Stimulated activated CD4-positive, alpha-beta T cell treated with anti-CD3 and anti-CD28 coated beads, Interleukin-12 subunit alpha, Interleukin-12 subunit beta, amount 100 ng/mL, for 4 hours (primary cell): ENCODE measurements at regions not wholly inside any gene's neighbourhood (a gene's known extent, or its start where the extent isn't known, plus 50 kb on each side); places are given as distances from the start of the nearest gene placed in this dataset.

Experiments used
- DNase-seq: peaks from one replicate; pipeline ENCODE4 v3.0.0-alpha.2; 2020

DNA sequence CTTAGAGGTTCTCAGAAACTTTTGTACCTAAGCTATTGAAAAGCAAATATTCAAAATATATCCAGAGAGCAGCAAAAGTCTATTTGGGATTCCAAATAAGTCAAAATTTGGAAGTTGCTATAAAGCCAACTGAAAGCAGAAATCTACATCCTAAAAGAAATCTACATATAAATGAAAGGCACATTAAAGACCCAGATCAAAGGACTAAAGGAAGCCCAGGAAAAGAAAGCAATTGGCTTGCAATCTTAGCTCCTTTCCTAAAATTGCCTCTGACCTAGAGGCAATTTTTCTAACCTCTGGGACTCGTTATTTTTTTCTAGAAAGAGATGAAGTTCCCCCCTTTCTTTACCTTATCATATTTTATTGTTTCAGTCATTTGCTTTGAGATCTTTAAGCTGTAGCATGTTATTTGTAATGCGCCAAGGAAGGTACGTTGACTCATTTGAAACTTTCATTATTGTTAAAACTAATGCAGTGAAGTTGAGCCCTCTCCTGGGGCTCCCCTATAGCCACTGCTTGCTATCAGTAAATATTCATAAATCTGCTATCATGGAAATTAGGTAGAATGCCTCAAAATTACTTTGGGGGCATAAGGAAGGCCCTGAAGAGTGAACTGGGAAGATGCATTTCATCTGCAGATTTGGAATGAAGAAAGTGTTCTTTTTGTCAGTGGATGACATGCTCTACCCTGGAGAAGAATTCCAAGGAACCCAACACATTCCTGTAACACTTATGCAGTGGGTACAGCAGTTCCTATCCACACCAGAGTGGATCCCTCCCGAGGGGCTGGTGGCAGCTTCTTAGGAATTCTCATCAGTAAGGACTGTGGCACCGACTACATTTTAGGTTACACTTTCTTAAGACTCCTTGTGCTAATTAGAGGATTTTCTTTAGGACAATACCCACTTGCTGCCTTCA lies 177.8 kb upstream of the IGFBP7 start:
- no peak for DNase-seq

DNA sequence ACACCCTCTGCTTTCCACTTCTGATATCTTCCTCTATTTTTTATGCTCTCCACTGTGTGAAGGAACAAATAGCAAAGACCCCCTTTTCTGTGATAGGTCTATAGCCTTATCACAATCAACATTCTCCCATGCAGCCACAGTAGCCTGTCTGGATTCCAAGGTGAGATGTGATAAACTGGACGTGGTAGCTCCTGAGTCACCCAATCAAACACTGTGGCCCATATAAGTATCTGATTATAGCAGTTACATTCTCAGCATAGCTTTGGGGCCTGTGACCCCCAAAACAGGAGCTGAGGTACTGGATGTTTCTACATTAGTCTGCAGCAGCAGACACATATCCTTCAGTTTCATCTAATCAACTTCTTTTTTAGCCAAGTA lies 172.7 kb upstream of the IGFBP7 start:
- no peak for DNase-seq

GRCh38 chr4:57280481-57280880 lies 170.3 kb upstream of the IGFBP7 start:
- DNase-seq = no peak

- no peak for DNase-seq
Observed at GRCh38 chr4:57278780-57279179, 168.6 kb upstream of the IGFBP7 start.

GRCh38 chr4:57274082-57274481 lies 163.9 kb upstream of the IGFBP7 start:
- no peak for DNase-seq

DNA sequence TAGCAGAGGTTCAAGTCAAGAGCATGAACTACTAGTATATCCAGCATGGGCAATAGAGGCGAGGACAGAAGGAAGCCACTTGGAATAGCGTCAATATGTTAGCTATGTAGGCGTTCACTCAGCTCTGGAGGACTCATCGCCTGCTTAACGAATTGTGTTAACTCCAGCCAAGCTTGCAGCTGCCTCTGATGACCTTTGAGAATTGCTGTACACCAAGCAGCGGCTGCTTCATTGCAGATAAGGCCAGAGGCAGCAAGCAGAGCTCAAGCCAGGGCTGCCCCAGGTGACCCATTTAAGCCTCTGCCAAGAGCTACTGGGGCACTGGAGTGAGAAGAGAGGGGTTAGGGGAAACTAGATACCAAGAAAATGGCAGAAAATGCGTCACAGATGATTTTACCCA lies 160.2 kb upstream of the IGFBP7 start:
- no peak for DNase-seq

GRCh38 chr4:57265831-57266582 lies 155.8 kb upstream of the IGFBP7 start:
- DNase-seq = no peak

DNA sequence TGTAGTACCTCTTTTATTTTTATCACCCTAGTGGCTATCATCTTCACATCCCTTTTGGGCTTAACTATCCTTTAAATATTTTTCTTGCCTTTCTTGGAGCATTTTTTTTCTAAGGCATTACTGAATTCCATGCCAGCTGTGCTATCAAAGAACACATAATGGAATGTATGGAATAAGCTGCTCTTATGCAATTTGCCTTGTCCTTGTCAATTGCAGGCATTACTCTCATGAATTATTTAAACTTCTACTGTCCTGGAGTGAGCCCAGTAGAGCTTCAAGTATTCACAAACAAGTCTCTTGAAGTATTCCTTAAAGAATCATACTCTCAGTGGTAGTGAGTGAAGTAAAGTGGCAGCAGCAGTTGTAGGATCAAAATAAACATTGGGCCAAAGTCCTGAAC lies 144.6 kb upstream of the IGFBP7 start:
- DNase-seq = no peak

GRCh38 chr4:57249083-57249482 lies 138.9 kb upstream of the IGFBP7 start:
- no peak for DNase-seq

DNA sequence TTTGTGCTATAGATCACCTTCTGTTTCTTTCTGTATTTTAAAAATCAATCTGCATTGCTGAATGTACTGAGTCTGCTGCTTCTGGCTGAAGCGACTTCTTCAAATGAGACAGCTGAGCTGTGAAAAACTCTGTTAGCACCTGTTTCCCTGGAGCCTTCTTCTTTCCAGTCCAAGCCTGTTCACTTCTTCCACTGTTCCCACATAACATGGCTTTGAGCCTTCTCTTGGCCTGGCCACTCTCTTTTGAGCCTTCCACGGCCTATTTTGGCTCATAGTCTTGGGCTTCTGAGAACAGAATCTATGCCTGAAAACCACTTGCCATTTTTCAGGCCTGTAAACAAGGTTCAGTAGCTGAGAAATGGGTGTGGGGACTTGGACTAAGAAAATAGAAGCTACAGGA lies 132.9 kb upstream of the IGFBP7 start:
- no peak for DNase-seq

DNA sequence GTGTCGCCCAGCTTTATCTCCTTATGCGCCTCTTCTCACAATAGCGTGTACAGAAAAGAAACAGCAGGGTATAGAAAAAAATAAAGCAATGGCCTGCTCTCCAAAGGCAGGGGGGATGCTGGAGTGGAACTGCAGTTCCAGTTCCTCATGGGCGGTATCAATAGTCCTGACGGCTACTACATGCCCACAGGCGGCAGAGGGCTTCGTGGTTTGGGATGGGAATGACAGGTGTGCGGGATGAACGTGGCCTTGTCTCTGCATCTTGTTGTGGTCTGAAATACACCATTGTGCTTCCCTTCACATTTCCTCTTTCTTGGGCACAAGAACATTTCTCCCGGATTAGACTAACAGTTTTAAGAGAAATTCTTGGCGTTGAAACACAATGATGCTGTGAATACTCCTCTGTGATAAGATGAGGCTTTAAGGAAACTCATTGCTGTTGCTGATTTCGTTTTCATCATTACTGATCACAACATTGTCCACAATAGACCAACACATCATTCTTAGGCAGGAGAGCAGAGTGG lies 124.1 kb upstream of the IGFBP7 start:
- no peak for DNase-seq

GRCh38 chr4:57233386-57233785 lies 123.2 kb upstream of the IGFBP7 start:
- no peak for DNase-seq

GRCh38 chr4:57231781-57232180 lies 121.6 kb upstream of the IGFBP7 start:
- no peak for DNase-seq

DNA sequence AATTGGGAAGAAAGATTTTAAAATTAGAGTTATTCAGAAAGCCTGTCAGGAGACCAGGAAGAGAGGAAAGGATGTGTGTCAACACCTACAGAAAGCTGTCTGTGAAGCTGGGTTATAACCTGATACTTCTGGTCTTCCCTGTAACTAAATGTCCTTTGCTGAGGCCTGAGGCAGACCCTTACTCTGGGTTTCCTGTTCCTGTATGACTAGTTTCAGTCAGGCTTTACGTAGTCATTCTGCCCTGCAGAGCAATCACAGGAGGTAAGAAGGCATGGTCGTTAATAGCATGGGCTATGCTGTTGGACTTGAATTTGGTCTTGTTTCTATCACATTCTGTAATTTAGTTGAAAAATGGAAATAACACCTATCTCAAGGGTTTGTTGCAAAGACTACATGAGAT lies 110.5 kb upstream of the IGFBP7 start:
- no peak for DNase-seq

DNA sequence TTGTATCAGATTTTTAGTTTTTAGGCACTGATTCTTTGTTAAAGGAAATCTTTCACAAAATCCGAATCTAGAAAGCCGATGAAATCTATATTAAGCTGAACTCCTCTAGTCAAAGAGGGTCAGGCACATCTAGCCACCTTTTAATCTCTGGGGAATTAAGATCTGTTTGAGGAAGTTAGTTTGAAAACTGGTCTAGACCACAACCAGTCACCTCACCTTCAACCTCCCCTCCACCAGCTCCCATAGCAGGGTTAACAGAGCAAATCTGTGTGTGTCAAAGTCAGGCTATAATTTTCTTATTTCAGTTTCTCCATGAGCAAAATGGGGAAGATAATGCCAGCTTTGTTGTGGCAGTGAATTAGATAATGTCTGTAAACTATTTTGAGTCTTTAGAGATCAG lies 110.0 kb upstream of the IGFBP7 start:
- no peak for DNase-seq

- DNase-seq = no peak
Observed at GRCh38 chr4:57219431-57219830, 109.2 kb upstream of the IGFBP7 start.

DNA sequence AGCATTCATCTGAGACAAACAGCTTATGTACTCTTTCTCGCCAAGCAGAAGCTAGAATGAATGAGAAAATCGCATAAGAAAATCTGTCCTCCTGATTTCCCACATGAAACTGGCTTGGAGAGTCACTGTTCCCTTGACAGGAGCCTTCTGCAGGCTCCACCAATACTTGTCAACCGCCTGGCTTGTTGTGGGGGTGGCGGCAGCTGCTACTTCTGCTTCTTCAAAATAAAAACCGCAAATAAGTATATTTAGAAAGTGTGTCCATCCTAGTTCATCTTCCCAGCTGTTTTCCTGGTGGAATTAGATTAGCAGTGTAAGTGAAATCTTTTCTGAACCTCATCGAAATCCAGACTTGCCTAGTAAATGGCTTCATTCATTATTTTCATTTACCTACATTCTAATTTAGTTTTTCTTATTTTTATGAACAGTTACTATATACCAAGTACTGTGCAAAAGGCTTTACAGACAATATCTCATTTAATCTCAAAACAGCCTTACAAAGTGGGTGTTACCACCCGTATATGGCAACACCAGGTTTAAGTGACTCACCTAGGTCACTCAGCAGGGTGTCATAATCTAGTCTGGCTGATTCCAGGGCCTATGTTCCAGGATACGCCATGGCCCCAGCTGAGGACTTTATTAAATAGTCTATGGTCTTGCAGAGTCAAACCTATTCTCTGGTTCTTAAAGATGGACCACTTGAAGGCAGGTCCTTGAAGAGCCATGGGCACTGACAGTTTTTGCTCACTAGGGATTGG lies 104.6 kb upstream of the IGFBP7 start:
- DNase-seq = no peak

DNA sequence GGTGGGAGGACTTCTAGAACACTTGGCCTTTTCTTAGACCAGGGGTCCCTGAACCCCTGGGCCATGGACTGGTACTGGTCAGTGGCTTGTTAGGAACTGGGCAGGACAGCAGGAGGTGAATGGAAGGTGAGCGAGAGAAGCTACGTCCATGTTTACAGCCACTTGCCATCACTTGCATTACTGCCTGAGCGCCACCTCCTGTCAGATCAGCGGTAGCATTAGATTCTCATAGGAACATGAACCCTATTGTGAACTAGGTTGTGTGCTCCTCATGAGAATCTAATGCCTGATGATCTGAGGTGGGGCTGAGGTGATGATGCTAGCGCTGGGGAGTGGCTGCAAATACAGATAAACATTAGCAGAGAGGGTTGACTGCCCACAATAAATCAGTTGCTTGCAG lies 100.9 kb upstream of the IGFBP7 start:
- no peak for DNase-seq

- DNase-seq = no peak
Observed at GRCh38 chr4:57206172-57206571, 96.0 kb upstream of the IGFBP7 start.

- no peak for DNase-seq
Observed at GRCh38 chr4:57205580-57205979, 95.4 kb upstream of the IGFBP7 start.

DNA sequence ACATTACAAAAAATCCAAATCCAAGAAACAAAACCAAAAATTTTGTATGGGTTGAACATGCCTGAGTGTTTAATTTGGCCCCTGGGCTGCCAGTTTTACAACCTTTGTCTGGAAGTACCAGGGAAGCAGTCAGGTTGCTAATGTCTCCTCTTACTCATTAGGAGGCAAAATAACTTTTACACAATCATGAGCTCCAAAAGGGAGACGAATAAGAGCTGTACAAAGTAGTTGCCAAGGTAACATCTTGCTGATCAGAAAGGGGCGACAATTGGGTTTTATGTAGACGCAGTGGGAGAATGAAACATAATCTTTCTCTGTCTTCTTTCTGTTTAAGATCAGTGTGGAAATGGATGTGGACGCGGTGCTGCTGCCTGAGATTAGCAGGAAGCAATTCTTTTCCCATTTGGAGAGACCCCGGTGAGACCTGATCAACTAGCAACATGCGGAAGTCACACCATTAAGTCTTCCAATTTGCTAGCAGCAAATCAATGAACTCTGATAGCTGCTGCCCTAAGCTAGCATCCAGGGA lies 90.7 kb upstream of the IGFBP7 start:
- DNase-seq = no peak

DNA sequence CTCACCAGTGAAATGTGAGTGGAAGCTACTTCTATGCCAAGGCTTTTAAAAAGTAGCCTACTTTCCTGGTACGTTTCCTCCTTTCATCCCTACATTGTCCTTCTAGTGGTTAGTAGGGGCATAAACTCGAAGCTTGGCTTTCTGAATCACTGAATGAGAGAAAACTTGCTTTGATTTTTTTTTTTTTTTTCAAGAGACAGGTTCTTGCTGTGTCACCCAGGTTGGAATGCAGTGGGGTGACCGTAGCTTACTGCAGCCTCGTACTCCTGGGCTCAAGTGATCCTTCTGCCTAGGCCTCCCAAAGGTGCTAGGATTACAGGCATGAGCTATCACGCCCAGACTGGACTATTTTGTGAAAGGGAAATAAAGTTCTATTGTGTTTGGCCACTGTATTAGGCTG lies 89.1 kb upstream of the IGFBP7 start:
- DNase-seq = no peak

GRCh38 chr4:57195622-57196021 lies 85.4 kb upstream of the IGFBP7 start:
- DNase-seq = no peak
